Right lobe of liver (tissue), 6 donors: ENCODE measurements at regions not wholly inside any gene's neighbourhood (a gene's known extent, or its start where the extent isn't known, plus 50 kb on each side); places are given as distances from the start of the nearest gene placed in this dataset.

Source experiments
- ATAC-seq, 4 donors: fragments of 200-7000 bp; cut with Tn5 transposase; one replicate each; pipeline ENCODE4 v1.9.1; 2020; ENCODE audit warnings: mild to moderate bottlenecking in 4 of 4, moderate library complexity in 4 of 4
- DNase-seq, 3 donors: peaks; one replicate each; pipeline ENCODE4 v3.0.0-alpha.2; 2020
- H3K27ac ChIP-seq, 3 donors: fragments of 200-600 bp; one replicate each; pipeline ENCODE4 v1.8.0; 2022
- H3K27me3 ChIP-seq, 2 donors: fragments of 200-600 bp; one replicate each; pipeline ENCODE4 v1.8.0; 2022
- H3K36me3 ChIP-seq, 4 donors: fragments of 200-600 bp; sonication (generic) in 1 of 4; one replicate each; pipeline versions ENCODE4 v1.5.1 to v1.8.0; 2017 to 2022; ENCODE audit warnings: control low read depth in 1 of 4
- H3K4me1 ChIP-seq, 4 donors: fragments of 200-600 bp; sonication (generic) in 1 of 4; one replicate each; pipeline versions ENCODE4 v1.5.1 to v1.8.0; 2017 to 2022; ENCODE audit warnings: control low read depth in 1 of 4
- H3K4me3 ChIP-seq, 3 donors: fragments of 200-600 bp; one replicate each; pipeline ENCODE4 v1.8.0; 2022
- H3K9me3 ChIP-seq, 4 donors: fragments of 200-600 bp; sonication (generic) in 1 of 4; one replicate each; pipeline versions ENCODE4 v1.5.1 to v1.8.0; 2017 to 2022; ENCODE audit warnings: control low read depth in 1 of 4
- CTCF ChIP-seq, 4 donors: fragments of 200-600 bp in 3 of 4; fragments of 450-650 bp in 1 of 4; IDR thresholded peaks; one replicate each; pipeline versions ENCODE4 v1.5.1 to v1.8.0; 2016 to 2022; ENCODE audit warnings: antibody characterized with exemption in 4 of 4, mild to moderate bottlenecking in 2 of 4
- POLR2A ChIP-seq: fragments of 450-650 bp; IDR thresholded peaks from one replicate; pipeline ENCODE4 v1.6.1; 2017; ENCODE audit warnings: antibody characterized with exemption, mild to moderate bottlenecking
- WGBS: methylation state at CpG from one replicate; pipeline ENCODE4 v1.1.6; 2018; ENCODE audit warnings: low coverage, low lambda C conversion rate; ENCODE audit not compliant: insufficient coverage; ENCODE audit errors: missing lambda C conversion rate; 5-methylcytosine and 5-hydroxymethylcytosine counted together
- intact Hi-C, 2 donors: fragments of 100-400 bp; cut with DNase I; formaldehyde crosslinking; loops; one replicate each; pipeline versions ENCODE4 v1.11.2 to v1.14.1; 2022
- donor health status: DM: no; HTN: yes; CAD: no.
- donor health status: DM: no; HTN: no; CAD: no.
- donor health status: DM: no; HTN: no; CAD: no.
- donor health status: DM: no; HTN: yes; CAD: no.
- donor health status: DM: no; HTN: yes; CAD: no.

GRCh38 chr17:43337684-43338428 lies 60.9 kb upstream of the ARL4D start:
- intact Hi-C loops = no loop called here
- WGBS = 76% methylated on average over 8 of the region's 10 CpGs
- Histone ChIP-seq H3K27me3 (no peaks in the 10 kb centered on the region), H3K27ac (no peak overlapping the region), H3K4me1 (peaks cover 0 to 11% (median 0%) of the 10 kb centered on the region in 4 donors), H3K4me3 (no peak overlapping the region), H3K9me3 (no peaks in the 10 kb centered on the region), H3K36me3 (no peaks in the 10 kb centered on the region)
- ATAC-seq (no peak), DNase-seq (no peak)
- TF ChIP-seq POLR2A (no peak), CTCF (IDR thresholded peaks at IDR 0.05) (no peak)

GRCh38 chr17:43334738-43335402 lies 63.9 kb upstream of the ARL4D start:
- H3K27ac ChIP-seq = no peak overlapping the region
- no peak overlapping the region for H3K4me3 ChIP-seq
- no peak for ATAC-seq
- peaks cover 0 to 11% (median 0%) of the 10 kb centered on the region in 4 donors for H3K4me1 ChIP-seq
- TF ChIP-seq CTCF (IDR thresholded peaks at IDR 0.05) (no peak), POLR2A (no peak)
- no peaks in the 10 kb centered on the region for H3K9me3 ChIP-seq
- no peaks in the 10 kb centered on the region for H3K36me3 ChIP-seq
- no peaks in the 10 kb centered on the region for H3K27me3 ChIP-seq
- intact Hi-C loops = no loop called here
- DNase-seq = no peak
- WGBS = 66% methylated on average over 6 of the region's 7 CpGs

- Histone ChIP-seq H3K27me3 (no peaks in the 10 kb centered on the region), H3K4me1 (peaks cover 0 to 8% (median 0%) of the 10 kb centered on the region in 4 donors), H3K4me3 (no peak overlapping the region), H3K27ac (no peak overlapping the region), H3K9me3 (no peaks in the 10 kb centered on the region), H3K36me3 (no peaks in the 10 kb centered on the region)
- ATAC-seq (no peak), DNase-seq (no peak)
- 62% methylated on average over 10 of the region's 12 CpGs for WGBS
- intact Hi-C loops = no loop called here
- TF ChIP-seq POLR2A (no peak), CTCF (IDR thresholded peaks at IDR 0.05) (no peak)
Measured at GRCh38 chr17:43333433-43333943, 65.3 kb upstream of the ARL4D start.

GRCh38 chr17:43332230-43332629 lies 66.6 kb upstream of the ARL4D start:
- H3K4me3 ChIP-seq = no peak overlapping the region
- H3K4me1 ChIP-seq = peaks cover 0 to 8% (median 0%) of the 10 kb centered on the region in 4 donors
- H3K27me3 ChIP-seq = no peaks in the 10 kb centered on the region
- no peaks in the 10 kb centered on the region for H3K36me3 ChIP-seq
- TF ChIP-seq POLR2A (no peak), CTCF (IDR thresholded peaks at IDR 0.05) (no peak)
- intact Hi-C loops = no loop called here
- DNase-seq = no peak
- no peak for ATAC-seq
- WGBS = 85% methylated on average over 5 of the region's 6 CpGs
- no peak overlapping the region for H3K27ac ChIP-seq
- H3K9me3 ChIP-seq = no peaks in the 10 kb centered on the region
